H1 (cell line): ENCODE measurements at regions not wholly inside any gene's neighbourhood (a gene's known extent, or its start where the extent isn't known, plus 50 kb on each side); places are given as distances from the start of the nearest gene placed in this dataset.

Source experiments
- CTCF ChIA-PET: fragments of 300-600 bp; sonication (Branson Sonifier 250); formaldehyde crosslinking; loops from one replicate; lab custom pipeline; 2021; ENCODE audit not compliant: partially characterized antibody; lab: Charles Lee
- POLR2A ChIA-PET: fragments of 300-600 bp; sonication (Branson Sonifier 250); formaldehyde crosslinking; loops from one replicate; lab custom pipeline; 2021; ENCODE audit warnings: inconsistent platforms; ENCODE audit not compliant: partially characterized antibody; lab: Charles Lee
- DNase-seq, 2 experiments: peaks; one replicate each; pipeline versions ENCODE4 v3.0.0 to v3.0.0-alpha.2; 2010 to 2022; ENCODE audit warnings: low spot score in 2 of 2, low read depth in 1 of 2, mixed read lengths in 1 of 2
- FAIRE-seq: peaks from 2 replicates; lab custom pipeline; 2011; peaks lifted over from hg19 to GRCh38; lab: Jason Lieb, UNC
- H2AFZ ChIP-seq: 2 replicates; pipeline ENCODE4 v1.8.1; 2012; ENCODE audit warnings: low read length, inconsistent platforms
- H2AK5ac ChIP-seq: 2 replicates; pipeline ENCODE4 v1.6.1; 2013; ENCODE audit warnings: low read depth, low read length
- H2BK120ac ChIP-seq: replicated peaks from 2 replicates; pipeline ENCODE3; 2013; ENCODE audit warnings: low read depth, low read length, inconsistent platforms
- H2BK12ac ChIP-seq: 2 replicates; pipeline ENCODE4 v1.6.1; 2013; ENCODE audit warnings: low read depth, low read length
- H2BK15ac ChIP-seq: 2 replicates; pipeline ENCODE4 v1.6.1; 2013; ENCODE audit warnings: low read length
- H2BK20ac ChIP-seq: 2 replicates; pipeline ENCODE4 v1.6.1; 2013; ENCODE audit warnings: low read length
- H2BK5ac ChIP-seq: 2 replicates; pipeline ENCODE4 v1.6.1; 2013; ENCODE audit warnings: low read depth, low read length
- H3K14ac ChIP-seq: 2 replicates; pipeline ENCODE4 v1.6.1; 2013; ENCODE audit warnings: inconsistent platforms; ENCODE audit not compliant: insufficient read length
- H3K18ac ChIP-seq: 2 replicates; pipeline ENCODE4 v1.6.1; 2013; ENCODE audit warnings: low read length; ENCODE audit errors: extremely low read depth
- H3K23ac ChIP-seq: 2 replicates; pipeline ENCODE4 v1.6.1; 2013; ENCODE audit warnings: inconsistent platforms; ENCODE audit not compliant: insufficient read length
- H3K23me2 ChIP-seq: 2 replicates; pipeline ENCODE4 v1.6.1; 2013; ENCODE audit warnings: low read depth, low read length
- H3K27ac ChIP-seq: 2 replicates; pipeline ENCODE4 v1.6.1; 2011; ENCODE audit warnings: low read depth, low read length, inconsistent platforms
- H3K27me3 ChIP-seq, 4 experiments: replicated peaks in 1 of 4; 1 replicate in 1 of 4; 2 replicates in 3 of 4; pipeline versions ENCODE4 v1.6.1 to v1.8.1; 2011 to 2013; ENCODE audit warnings: low read length in 3 of 4, mild to moderate bottlenecking in 3 of 4, inconsistent platforms in 2 of 4, mixed read lengths in 2 of 4, moderate library complexity in 1 of 4; ENCODE audit not compliant: control insufficient read depth in 3 of 4, insufficient read depth in 3 of 4; ENCODE audit errors: extremely low read depth in 1 of 4
- H3K36me3 ChIP-seq, 4 experiments: 2 replicates each; pipeline versions ENCODE4 v1.6.1 to v1.8.1; 2011 to 2013; ENCODE audit warnings: mild to moderate bottlenecking in 4 of 4, low read length in 3 of 4, moderate library complexity in 2 of 4, control low read depth in 1 of 4, inconsistent platforms in 1 of 4; ENCODE audit not compliant: insufficient read depth in 4 of 4, control insufficient read depth in 2 of 4
- H3K4ac ChIP-seq: replicated peaks from 2 replicates; pipeline ENCODE3; 2013; ENCODE audit warnings: low read length, low read depth, mixed read lengths, inconsistent platforms; ENCODE audit not compliant: insufficient read length
- H3K4me1 ChIP-seq, 4 experiments: replicated peaks in 1 of 4; 1 replicate in 1 of 4; 2 replicates in 3 of 4; pipeline versions ENCODE4 v1.6.1 to v1.8.1; 2011 to 2013; ENCODE audit warnings: low read length in 3 of 4, inconsistent platforms in 2 of 4, mixed read lengths in 1 of 4; ENCODE audit not compliant: insufficient read depth in 4 of 4, control insufficient read depth in 3 of 4
- H3K4me2 ChIP-seq, 2 experiments: 2 replicates each; pipeline versions ENCODE4 v1.6.1 to v1.8.1; 2011 to 2013; ENCODE audit warnings: low read depth in 2 of 2, low read length in 2 of 2, control low read depth in 1 of 2, inconsistent platforms in 1 of 2, mild to moderate bottlenecking in 1 of 2; ENCODE audit not compliant: insufficient read depth in 1 of 2
- H3K4me3 ChIP-seq, 4 experiments: fragments of 200-600, 300-600 bp in 1 of 4; sonication (generic), shearing (Covaris generic), sonication (Bioruptor Twin) in 1 of 4; 2 replicates each; pipeline versions ENCODE4 v1.5.1 to v1.8.1; 2011 to 2016; ENCODE audit warnings: low read length in 4 of 4, low read depth in 3 of 4, control low read depth in 2 of 4, inconsistent platforms in 2 of 4, mild to moderate bottlenecking in 2 of 4, mixed read lengths in 1 of 4, moderate library complexity in 1 of 4; ENCODE audit not compliant: insufficient read depth in 2 of 4; ENCODE audit errors: extremely low read depth in 1 of 4
- H3K56ac ChIP-seq: replicated peaks from 2 replicates; pipeline ENCODE3; 2013; ENCODE audit warnings: low read depth, mild to moderate bottlenecking, mixed read lengths, low read length, inconsistent platforms; ENCODE audit not compliant: insufficient read length
- H3K79me1 ChIP-seq: 2 replicates; pipeline ENCODE4 v1.6.1; 2013; ENCODE audit warnings: low read depth, low read length, control low read depth
- H3K79me2 ChIP-seq, 2 experiments: 2 replicates each; pipeline versions ENCODE4 v1.6.1 to v1.8.1; 2012 to 2013; ENCODE audit warnings: low read length in 2 of 2, mild to moderate bottlenecking in 2 of 2, inconsistent platforms in 1 of 2; ENCODE audit not compliant: insufficient read depth in 2 of 2, control insufficient read depth in 1 of 2
- H3K9ac ChIP-seq, 4 experiments: replicated peaks in 1 of 4; 1 replicate in 1 of 4; 2 replicates in 3 of 4; pipeline versions ENCODE4 v1.6.1 to v1.8.1; 2011 to 2013; ENCODE audit warnings: low read depth in 3 of 4, low read length in 3 of 4, control low read depth in 2 of 4, mild to moderate bottlenecking in 2 of 4, moderate library complexity in 2 of 4, inconsistent platforms in 1 of 4; ENCODE audit errors: extremely low read depth in 1 of 4
- H3K9me3 ChIP-seq, 2 experiments: 2 replicates each; pipeline versions ENCODE4 v1.6.1 to v1.8.1; 2012 to 2013; ENCODE audit warnings: mild to moderate bottlenecking in 2 of 2, moderate library complexity in 2 of 2, control low read depth in 1 of 2, inconsistent platforms in 1 of 2, low read depth in 1 of 2, low read length in 1 of 2, mixed read lengths in 1 of 2; ENCODE audit not compliant: insufficient read depth in 2 of 2
- H4K20me1 ChIP-seq, 2 experiments: replicated peaks in 1 of 2; 2 replicates each; pipeline versions ENCODE3 to v1.8.1; 2011 to 2013; ENCODE audit warnings: inconsistent platforms in 2 of 2, low read length in 2 of 2, mild to moderate bottlenecking in 1 of 2; ENCODE audit not compliant: insufficient read depth in 2 of 2, control insufficient read depth in 1 of 2
- H4K5ac ChIP-seq: 2 replicates; pipeline ENCODE4 v1.6.1; 2013; ENCODE audit warnings: low read length, low read depth, mixed read lengths, inconsistent platforms; ENCODE audit not compliant: insufficient read length
- H4K8ac ChIP-seq: 2 replicates; pipeline ENCODE4 v1.8.0; 2013; ENCODE audit warnings: mild to moderate bottlenecking, moderate library complexity, low read length, inconsistent platforms; ENCODE audit not compliant: insufficient read depth; ENCODE audit errors: extremely low read depth
- H4K91ac ChIP-seq: replicated peaks from 2 replicates; pipeline ENCODE3; 2013; ENCODE audit warnings: low read length, mixed read lengths, inconsistent platforms; ENCODE audit not compliant: insufficient read length
- CHD1 ChIP-seq: IDR thresholded peaks from 2 replicates; pipeline ENCODE4 v1.6.1; 2012; ENCODE audit warnings: low read depth, low read length, improper control_type of control experiment
- WGBS, 2 experiments: shearing (Covaris generic) in 1 of 2; methylation state at CpG; one replicate each; pipeline versions ENCODE4 v1.1.6 to v1.1.7; 2013 to 2015; ENCODE audit warnings: low lambda C conversion rate in 2 of 2, mixed read lengths in 2 of 2, inconsistent platforms in 1 of 2, low coverage in 1 of 2, missing lambda C conversion rate in 1 of 2; ENCODE audit not compliant: insufficient replicate concordance in 2 of 2, insufficient coverage in 1 of 2, insufficient read length in 1 of 2; ENCODE audit errors: extremely low coverage in 1 of 2, missing lambda C conversion rate in 1 of 2; 5-methylcytosine and 5-hydroxymethylcytosine counted together

DNA sequence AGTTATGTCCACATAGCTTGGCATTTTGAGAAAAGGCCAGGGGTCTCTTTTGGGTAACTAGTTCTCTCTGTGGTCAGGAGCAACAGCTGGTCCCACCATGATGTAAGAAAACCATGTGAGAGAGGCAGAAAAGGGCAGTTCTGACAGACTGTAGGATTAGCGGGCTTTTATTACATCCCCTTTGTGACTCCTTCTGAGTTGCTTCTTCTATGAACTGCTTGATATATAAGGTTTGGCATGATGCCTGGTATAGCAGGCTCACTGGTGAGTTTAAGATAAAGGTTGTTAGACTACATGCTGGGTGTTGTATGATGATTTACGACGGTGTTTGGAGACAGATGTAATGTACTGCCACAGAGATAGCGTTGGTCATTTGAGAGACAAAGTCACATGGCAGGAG is 2308.1 kb upstream of the AGA start:
- H3K23ac ChIP-seq, result no peak overlapping the region
- no peak for FAIRE-seq
- H3K56ac ChIP-seq, result no peak overlapping the region
- no peak overlapping the region for H4K91ac ChIP-seq
- H2AFZ ChIP-seq, result no peak overlapping the region
- H3K18ac ChIP-seq, result no peak overlapping the region
- no peak overlapping the region for H4K8ac ChIP-seq
- H3K4ac ChIP-seq, result no peak overlapping the region
- H3K14ac ChIP-seq, result no peak overlapping the region
- no peak overlapping the region for H3K9ac ChIP-seq
- H4K5ac ChIP-seq, result no peak overlapping the region
- TF ChIP-seq CHD1, result no peak
- TF ChIP-seq, all 59 proteins: peak for 0
- H3K36me3 ChIP-seq, result no peaks in the 10 kb centered on the region
- 93% methylated on average over 4 of the region's 4 CpGs; no CpG with 5 or more reads in 1 of the 2 experiments for WGBS, 2 experiments
- H4K20me1 ChIP-seq, result no peaks in the 10 kb centered on the region
- no peak overlapping the region for H3K4me2 ChIP-seq
- H3K23me2 ChIP-seq, result no peaks in the 10 kb centered on the region
- CTCF ChIA-PET, result no interaction called here
- H2BK120ac ChIP-seq, result no peak overlapping the region
- no peaks in the 10 kb centered on the region for H3K79me1 ChIP-seq
- no peak overlapping the region for H2BK12ac ChIP-seq
- H3K27ac ChIP-seq, result no peak overlapping the region
- H2BK5ac ChIP-seq, result no peak overlapping the region
- no peak overlapping the region for H3K4me3 ChIP-seq
- no peaks in the 10 kb centered on the region for H3K9me3 ChIP-seq
- no peak overlapping the region for H2BK15ac ChIP-seq
- H3K27me3 ChIP-seq, result no peaks in the 10 kb centered on the region
- H3K4me1 ChIP-seq, result no peaks in the 10 kb centered on the region
- H3K79me2 ChIP-seq, result no peaks in the 10 kb centered on the region
- POLR2A ChIA-PET, result no interaction called here
- H2AK5ac ChIP-seq, result no peak overlapping the region
- no peak overlapping the region for H2BK20ac ChIP-seq
- no peak for DNase-seq
